Uterus (tissue), 3 donors: ENCODE measurements at regions not wholly inside any gene's neighbourhood (a gene's known extent, or its start where the extent isn't known, plus 50 kb on each side); places are given as distances from the start of the nearest gene placed in this dataset.
"Not testable (repeated sequence)": the region's sequence is repeated elsewhere in the genome, so short reads cannot be mapped to it uniquely, and the experiment has no call there.

ENCODE experiments used
- DNase-seq, 2 donors: peaks; one replicate each; pipeline ENCODE4 v3.0.0-alpha.2; 2019 to 2020
- H3K27ac ChIP-seq, 2 donors: fragments of 200-600 bp; sonication (generic); 1 replicate in 1 of 2; 2 replicates in 1 of 2; pipeline ENCODE4 v1.5.1; 2016 to 2018
- H3K27me3 ChIP-seq, 2 donors: fragments of 200-600 bp; sonication (generic); one replicate each; pipeline ENCODE4 v1.5.1; 2018 to 2019; ENCODE audit warnings: control low read depth in 1 of 2
- H3K36me3 ChIP-seq, 2 donors: fragments of 200-600 bp; sonication (generic); one replicate each; pipeline ENCODE4 v1.5.1; 2019; ENCODE audit warnings: control low read depth in 1 of 2
- H3K4me1 ChIP-seq, 2 donors: fragments of 200-600 bp; sonication (generic); one replicate each; pipeline ENCODE4 v1.5.1; 2018 to 2019; ENCODE audit warnings: control low read depth in 1 of 2
- H3K4me3 ChIP-seq, 2 donors: fragments of 200-600 bp; sonication (generic); 1 replicate in 1 of 2; 2 replicates in 1 of 2; pipeline ENCODE4 v1.5.1; 2018 to 2019; ENCODE audit warnings: mild to moderate bottlenecking in 1 of 2
- H3K9me3 ChIP-seq, 2 donors: fragments of 200-600 bp; sonication (generic); one replicate each; pipeline ENCODE4 v1.5.1; 2019; ENCODE audit warnings: control low read depth in 1 of 2
- CTCF ChIP-seq, 4 experiments: fragments of 200-600 bp in 2 of 4; fragments of 450-650 bp in 2 of 4; sonication (generic) in 2 of 4; IDR thresholded peaks; one replicate each; pipeline ENCODE4 v1.5.1; 2016 to 2019; ENCODE audit warnings: antibody characterized with exemption in 4 of 4, mild to moderate bottlenecking in 2 of 4, moderate library complexity in 1 of 4
- POLR2A ChIP-seq, 2 donors: fragments of 450-650 bp; IDR thresholded peaks; one replicate each; pipeline ENCODE4 v1.6.1; 2016; ENCODE audit warnings: antibody characterized with exemption in 2 of 2, mild to moderate bottlenecking in 1 of 2, moderate library complexity in 1 of 2
- intact Hi-C: fragments of 100-400 bp; cut with DNase I; formaldehyde crosslinking; loops from one replicate; pipeline ENCODE4 v1.15.1; 2023; ENCODE audit warnings: low total_unique reads
- donor health status: DM: yes; HTN: yes; CAD: no.

- Histone ChIP-seq H3K27me3 (no peaks in the 10 kb centered on the region), H3K4me3 (no peak overlapping the region), H3K4me1 (no peaks in the 10 kb centered on the region), H3K36me3 (no peaks in the 10 kb centered on the region), H3K9me3 (no peaks in the 10 kb centered on the region), H3K27ac (no peak overlapping the region)
- no peak for TF ChIP-seq POLR2A (IDR thresholded peaks at IDR 0.05)
- no peak for TF ChIP-seq CTCF (IDR thresholded peaks at IDR 0.05)
- intact Hi-C loops = no loop called here
- DNase-seq = no peak
Observed at GRCh38 chr6:132028029-132028428, 76.9 kb upstream of the CCN2 start.

- no peak overlapping the region for H3K4me3 ChIP-seq
- no peaks in the 10 kb centered on the region for H3K27me3 ChIP-seq
- no peak for DNase-seq
- no peaks in the 10 kb centered on the region for H3K36me3 ChIP-seq
- no peak for TF ChIP-seq CTCF (IDR thresholded peaks at IDR 0.05)
- H3K4me1 ChIP-seq = no peaks in the 10 kb centered on the region
- intact Hi-C loops = no loop called here
- H3K9me3 ChIP-seq = no peaks in the 10 kb centered on the region
- H3K27ac ChIP-seq = no peak overlapping the region
Observed at GRCh38 chr6:132025468-132025867, 74.3 kb upstream of the CCN2 start.

- H3K27me3 ChIP-seq = no peaks in the 10 kb centered on the region
- H3K4me3 ChIP-seq = no peak overlapping the region
- DNase-seq = no peak
- peaks cover 0 to 5% of the 10 kb centered on the region in 2 donors for H3K4me1 ChIP-seq
- H3K36me3 ChIP-seq = no peaks in the 10 kb centered on the region
- no peak overlapping the region for H3K27ac ChIP-seq
- TF ChIP-seq POLR2A (IDR thresholded peaks at IDR 0.05) (no peak), CTCF (IDR thresholded peaks at IDR 0.05) (no peak)
- no peaks in the 10 kb centered on the region for H3K9me3 ChIP-seq
- intact Hi-C loops = no loop called here
Observed at GRCh38 chr6:132023490-132023889, 72.3 kb upstream of the CCN2 start.

- Histone ChIP-seq H3K4me1 (peaks cover 0 to 5% of the 10 kb centered on the region in 2 donors), H3K36me3 (no peaks in the 10 kb centered on the region), H3K9me3 (no peaks in the 10 kb centered on the region), H3K27me3 (no peaks in the 10 kb centered on the region), H3K4me3 (no peak overlapping the region), H3K27ac (peak overlapping the region in 1 of 2 donors; percentile 91)
- intact Hi-C loops = no loop called here
- no peak for DNase-seq
- no peak for TF ChIP-seq CTCF (IDR thresholded peaks at IDR 0.05)
- no peak for TF ChIP-seq POLR2A (IDR thresholded peaks at IDR 0.05)
Observed at GRCh38 chr6:132021552-132022375, 70.6 kb upstream of the CCN2 start.

- H3K36me3 ChIP-seq, H3K9me3 ChIP-seq, H3K4me1 ChIP-seq, intact Hi-C loops, H3K4me3 ChIP-seq, H3K27me3 ChIP-seq, DNase-seq: not testable (repeated sequence)
- peak overlapping the region; percentile 79 to 91 for H3K27ac ChIP-seq
Observed at GRCh38 chr6:132020918-132021317, 69.7 kb upstream of the CCN2 start.
